GM21723 (cell line): ENCODE measurements at regions not wholly inside any gene's neighbourhood (a gene's known extent, or its start where the extent isn't known, plus 50 kb on each side); places are given as distances from the start of the nearest gene placed in this dataset.
"Not testable (repeated sequence)": the region's sequence is repeated elsewhere in the genome, so short reads cannot be mapped to it uniquely, and the experiment has no call there.

Experiments used
- ATAC-seq: cut with Tn5 transposase; IDR thresholded peaks from one replicate; pipeline ENCODE4 v1.9.1; 2021; ENCODE audit warnings: mild to moderate bottlenecking, moderate library complexity; ENCODE audit not compliant: unreplicated experiment

GRCh38 chrX:13955975-13956374, 73.7 kb downstream of the GEMIN8 start:
- ATAC-seq, result no peak

GRCh38 chrX:13955095-13955647, 74.5 kb downstream of the GEMIN8 start:
- ATAC-seq, result no peak

GRCh38 chrX:13952581-13952980, 77.1 kb downstream of the GEMIN8 start:
- ATAC-seq, result no peak

GRCh38 chrX:13946223-13946622, 83.5 kb downstream of the GEMIN8 start:
- ATAC-seq, result not testable (repeated sequence)

GRCh38 chrX:13945787-13946186, 83.9 kb downstream of the GEMIN8 start:
- ATAC-seq, result not testable (repeated sequence)

- ATAC-seq, result no peak
Measured at GRCh38 chrX:13940671-13941070, 89.0 kb downstream of the GEMIN8 start.

- no peak for ATAC-seq
Measured at GRCh38 chrX:13939741-13940597, 89.7 kb downstream of the GEMIN8 start.

- ATAC-seq, result no peak
Measured at GRCh38 chrX:13938829-13939530, 90.7 kb downstream of the GEMIN8 start.

- ATAC-seq, result no peak
Measured at GRCh38 chrX:13938051-13938828, 91.5 kb downstream of the GEMIN8 start.

- no peak for ATAC-seq
Measured at GRCh38 chrX:13937370-13938050, 92.2 kb downstream of the GEMIN8 start.

- no peak for ATAC-seq
Measured at GRCh38 chrX:13936521-13937225, 93.0 kb downstream of the GEMIN8 start.

GRCh38 chrX:13934731-13935130, 95.0 kb downstream of the GEMIN8 start:
- no peak for ATAC-seq

- ATAC-seq, result no peak
Measured at GRCh38 chrX:13933851-13934250, 95.8 kb downstream of the GEMIN8 start.

GRCh38 chrX:13933352-13933751, 96.3 kb downstream of the GEMIN8 start:
- ATAC-seq, result no peak

- no peak for ATAC-seq
Measured at GRCh38 chrX:13932416-13932815, 97.3 kb downstream of the GEMIN8 start.

GRCh38 chrX:13927175-13927574, 102.5 kb downstream of the GEMIN8 start:
- ATAC-seq, result no peak

GRCh38 chrX:13923845-13924244, 105.8 kb downstream of the GEMIN8 start:
- ATAC-seq, result no peak

GRCh38 chrX:13923289-13923688, 106.4 kb upstream of the GPM6B start:
- ATAC-seq, result no peak

GRCh38 chrX:13917507-13917906, 100.6 kb upstream of the GPM6B start:
- no peak for ATAC-seq

GRCh38 chrX:13911586-13911985, 94.7 kb upstream of the GPM6B start:
- ATAC-seq, result no peak
